ENCODE measurements at regions not wholly inside any gene's neighbourhood (a gene's known extent, or its start where the extent isn't known, plus 50 kb on each side); places are given as distances from the start of the nearest gene placed in this dataset.

DNA sequence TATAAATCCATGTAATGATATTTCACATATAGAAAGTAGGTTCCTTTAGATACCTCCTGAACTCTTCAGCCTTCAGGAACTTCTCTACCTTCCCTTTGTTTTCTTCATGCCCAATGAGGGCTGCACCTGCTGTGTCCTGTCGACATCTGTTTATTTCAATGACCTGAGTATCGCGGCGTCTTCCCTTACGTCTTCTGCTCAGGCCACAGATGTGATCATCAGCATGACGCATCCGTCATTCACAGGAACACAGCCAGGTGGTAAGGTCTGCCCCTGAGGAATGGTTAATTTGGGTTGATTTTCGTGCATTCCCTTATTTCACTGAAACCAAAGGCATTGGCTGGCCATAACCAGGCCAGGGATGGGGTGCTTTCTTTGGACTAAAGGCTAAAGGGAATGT, 217.1 kb downstream of the MED10 start:
- no peak for DNase-seq

DNA sequence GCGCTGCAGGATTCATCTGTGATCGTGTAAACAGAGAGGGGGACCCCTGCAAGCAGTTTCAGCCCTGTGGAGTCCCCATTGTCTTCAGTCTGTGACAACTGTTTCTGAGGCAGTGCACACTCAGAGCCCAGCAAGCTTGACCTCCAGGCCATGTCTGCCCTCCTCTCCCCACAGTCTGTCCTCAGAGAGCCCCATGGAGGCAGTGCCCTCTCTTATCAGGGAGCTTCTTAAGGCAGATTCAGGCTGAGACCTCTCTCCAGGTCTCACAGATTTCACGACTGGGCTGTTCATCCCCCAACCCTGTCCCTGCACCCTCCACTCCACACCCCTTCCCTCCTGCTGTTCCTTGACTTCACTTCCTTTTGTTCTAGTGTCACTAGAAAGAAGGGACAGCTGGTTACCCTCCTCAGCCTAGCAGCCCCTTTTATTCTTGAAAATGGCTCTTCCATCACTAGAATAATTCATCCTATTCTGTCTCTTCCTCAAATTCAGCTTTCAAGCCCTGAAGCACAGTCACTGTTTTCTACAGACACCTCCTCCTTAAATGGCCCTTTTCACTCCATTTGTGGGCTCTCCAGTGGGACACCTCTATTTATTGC, 218.4 kb downstream of the MED10 start:
- DNase-seq = no peak

DNA sequence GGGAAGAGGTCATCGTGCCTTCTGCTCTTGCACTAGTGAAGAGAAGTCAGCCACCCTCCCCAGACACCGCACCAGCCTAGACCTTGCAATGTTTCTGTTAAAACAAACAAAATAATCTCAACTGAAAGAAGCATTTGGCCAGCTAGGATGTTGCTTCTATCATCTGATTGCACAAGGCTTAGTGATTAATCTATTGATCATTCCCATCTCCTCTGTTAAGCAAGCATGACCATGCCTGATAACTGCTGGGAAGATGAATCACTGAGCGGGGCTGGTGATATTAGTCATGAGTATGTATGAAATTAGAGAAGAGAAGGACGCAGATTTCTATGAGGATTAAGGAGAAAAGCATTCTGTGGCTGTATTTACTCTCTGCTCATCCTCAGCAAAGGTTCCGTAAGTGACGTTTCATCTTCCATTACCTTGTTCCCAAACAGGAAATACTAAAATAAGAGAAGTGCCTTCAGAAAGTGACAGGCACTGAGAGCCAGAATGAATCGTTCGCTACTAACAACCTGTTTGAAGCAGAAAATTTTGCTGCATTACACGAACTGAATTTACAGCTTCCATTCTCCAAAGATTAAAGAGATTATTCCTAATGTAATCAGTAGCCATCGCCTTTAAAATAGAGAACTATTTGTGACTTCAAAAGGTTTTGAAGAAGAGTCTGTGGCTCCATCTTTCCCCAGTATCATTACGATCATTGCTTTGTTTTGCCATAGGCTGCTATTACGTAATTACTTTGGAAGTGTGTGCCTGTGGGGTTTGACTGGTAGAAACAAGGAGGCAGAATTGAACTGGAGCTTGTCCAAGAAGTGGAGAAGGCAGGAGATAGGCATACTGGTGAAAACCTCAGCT, 219.1 kb downstream of the MED10 start:
- DNase-seq = no peak

DNA sequence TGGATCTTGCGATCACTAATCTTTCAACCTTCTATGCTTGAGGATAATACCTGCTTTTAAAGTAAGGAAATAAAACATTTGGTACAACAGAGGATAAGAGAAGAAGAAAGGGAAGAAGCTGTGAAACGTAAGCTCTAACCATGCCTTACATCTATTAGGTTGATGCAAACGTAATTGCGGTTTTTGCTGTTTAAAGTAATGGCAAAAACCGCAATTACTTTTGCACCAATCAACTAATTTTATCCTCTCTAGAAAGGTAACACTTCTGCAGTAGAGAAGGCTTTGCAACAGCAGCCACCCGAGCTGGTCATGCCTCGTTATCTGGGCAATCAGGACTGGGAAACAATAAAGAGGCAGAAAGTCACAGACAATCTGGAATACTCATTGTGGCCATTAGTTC, 224.1 kb downstream of the MED10 start:
- DNase-seq = no peak

DNA sequence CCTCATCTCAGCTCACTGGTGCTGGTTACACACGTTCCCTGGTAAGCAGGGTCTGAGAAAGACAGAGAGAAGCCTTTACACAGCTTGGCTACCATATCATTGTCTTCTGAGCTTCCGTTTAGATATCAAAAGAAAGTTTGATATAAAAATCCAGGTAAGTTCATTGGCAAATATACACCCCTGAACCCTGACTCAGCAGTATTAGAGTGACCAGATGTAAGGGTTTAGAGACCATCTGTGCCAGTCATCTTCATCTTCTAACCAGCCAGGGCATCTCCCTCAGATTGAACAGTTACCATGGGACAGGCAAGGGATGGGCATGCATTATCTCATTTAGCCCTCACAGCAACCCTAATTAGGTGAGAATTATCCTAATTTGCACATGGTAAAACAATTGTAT, 232.1 kb downstream of the MED10 start:
- no peak for DNase-seq

DNA sequence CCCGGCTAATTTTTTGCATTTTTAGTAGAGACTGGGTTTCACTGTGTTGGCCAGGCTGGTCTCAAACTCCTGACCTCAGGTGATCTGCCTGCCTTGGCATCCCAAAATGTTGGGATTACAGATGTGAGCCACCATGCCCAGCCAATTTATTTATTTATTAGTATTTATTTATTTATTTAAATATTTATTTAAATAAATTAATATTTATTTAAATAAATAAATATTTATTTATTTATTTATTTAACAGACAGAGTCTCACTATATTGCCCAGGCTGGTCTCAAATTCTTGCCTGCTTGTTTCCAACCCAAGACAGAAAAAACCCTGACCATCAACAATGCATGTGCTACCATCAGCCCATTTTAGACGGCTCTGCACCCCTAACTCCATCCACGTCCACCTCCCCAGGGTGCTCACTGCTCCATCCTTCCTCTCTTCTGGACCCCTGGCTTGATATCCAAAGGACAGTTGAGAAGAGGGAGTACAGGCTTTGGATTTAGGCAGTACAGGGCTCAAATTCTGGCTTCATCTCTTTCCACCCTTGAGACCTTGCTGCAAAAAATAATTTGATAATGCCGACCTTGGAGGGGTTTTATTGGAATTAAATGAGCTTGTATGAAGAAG, 232.6 kb downstream of the MED10 start:
- DNase-seq = no peak

DNA sequence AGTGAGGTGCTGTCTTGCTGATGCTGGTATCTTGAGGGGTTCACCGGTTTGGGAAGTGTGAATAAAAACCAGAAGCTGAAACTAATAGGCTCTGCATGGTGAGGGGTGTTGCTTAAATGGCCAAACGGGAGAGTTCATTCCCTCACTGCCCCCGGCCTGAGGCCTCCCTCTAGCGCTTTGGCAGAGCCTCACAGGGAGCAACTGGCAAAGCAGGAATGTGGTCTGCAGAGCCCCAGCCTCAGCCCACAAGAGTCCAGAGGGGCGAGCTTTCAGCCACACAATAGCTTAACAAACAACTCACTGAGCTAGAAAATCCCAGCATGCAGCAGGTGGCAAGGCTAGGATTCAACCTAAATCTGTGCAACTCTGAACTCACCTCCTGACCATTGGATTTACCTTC, 234.8 kb downstream of the MED10 start:
- no peak for DNase-seq

DNA sequence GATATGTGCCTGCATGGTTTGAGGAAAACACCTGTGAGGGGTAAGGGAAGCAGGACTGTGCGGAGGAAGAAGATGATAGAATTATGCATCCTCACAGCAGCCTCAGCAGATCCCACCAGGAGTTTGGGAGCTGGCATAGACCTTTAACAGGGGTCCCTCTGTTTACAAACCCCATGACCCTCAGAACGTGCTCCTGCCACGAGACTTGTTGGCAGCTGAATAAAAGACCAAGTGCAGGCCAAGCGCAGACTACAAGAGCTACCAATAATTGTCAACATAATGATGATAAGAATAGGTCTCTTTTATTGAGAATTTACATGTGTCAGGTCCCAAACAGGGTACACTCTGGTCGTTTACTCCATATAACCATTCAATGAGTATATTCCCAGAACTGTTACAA, 236.0 kb downstream of the MED10 start:
- no peak for DNase-seq

DNA sequence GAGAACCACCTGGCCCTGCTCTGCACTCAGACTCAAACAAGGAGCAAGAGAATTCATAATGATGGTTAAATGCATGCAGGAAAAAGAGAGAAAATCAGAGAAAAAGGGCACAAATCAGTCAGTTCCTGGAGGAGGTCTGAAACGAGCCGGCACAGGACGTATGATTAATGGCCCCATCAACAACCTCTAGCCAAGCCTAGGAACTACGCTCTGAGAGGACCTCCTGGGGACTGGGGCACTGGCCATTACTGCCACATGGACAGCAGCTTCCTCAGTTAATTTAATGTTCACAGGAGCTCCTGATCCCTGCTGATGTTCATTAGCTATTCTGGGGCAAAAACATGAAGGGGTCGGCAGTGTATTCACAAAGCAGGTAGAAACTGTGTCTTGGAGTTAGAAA, 238.1 kb downstream of the MED10 start:
- no peak for DNase-seq

DNA sequence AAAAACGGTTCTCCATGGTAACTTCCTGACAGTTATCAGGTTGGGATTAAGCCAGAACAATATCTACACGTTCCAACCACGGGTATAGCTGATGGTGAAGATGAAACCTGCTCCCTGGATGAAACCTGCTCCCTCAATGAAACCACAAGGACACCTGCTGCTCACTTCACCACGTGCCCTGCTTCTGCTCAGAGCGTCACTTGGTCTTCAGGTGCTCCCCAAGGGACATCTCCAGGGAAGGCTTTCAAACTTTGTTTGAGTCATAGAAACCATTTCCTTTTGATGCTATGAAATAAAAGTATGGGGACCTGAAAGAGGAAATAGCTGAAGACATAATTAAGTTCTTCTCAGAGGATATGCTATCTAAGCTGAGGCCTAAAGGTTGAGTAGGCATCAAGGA, 242.4 kb downstream of the MED10 start:
- DNase-seq = no peak

DNA sequence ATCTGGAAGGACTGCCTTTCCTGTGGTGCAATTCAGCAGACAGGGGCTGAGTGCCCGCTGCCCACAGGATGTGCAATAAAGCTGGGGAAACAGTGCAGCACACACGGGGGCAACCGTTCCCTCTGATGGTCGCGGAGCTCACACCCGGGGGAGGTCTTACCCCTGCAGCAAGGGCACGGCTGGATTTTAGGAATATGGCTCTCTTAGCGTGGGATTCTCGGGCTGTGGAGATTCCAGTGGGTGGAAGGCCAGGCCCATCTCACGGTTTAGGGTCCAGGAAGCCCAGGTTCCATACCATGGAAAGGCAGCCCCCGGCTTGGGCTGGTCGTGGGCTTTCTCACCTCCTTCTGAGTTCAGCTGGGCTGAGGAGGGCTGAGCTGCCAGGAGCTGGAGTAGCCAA, 244.1 kb downstream of the MED10 start:
- no peak for DNase-seq

DNA sequence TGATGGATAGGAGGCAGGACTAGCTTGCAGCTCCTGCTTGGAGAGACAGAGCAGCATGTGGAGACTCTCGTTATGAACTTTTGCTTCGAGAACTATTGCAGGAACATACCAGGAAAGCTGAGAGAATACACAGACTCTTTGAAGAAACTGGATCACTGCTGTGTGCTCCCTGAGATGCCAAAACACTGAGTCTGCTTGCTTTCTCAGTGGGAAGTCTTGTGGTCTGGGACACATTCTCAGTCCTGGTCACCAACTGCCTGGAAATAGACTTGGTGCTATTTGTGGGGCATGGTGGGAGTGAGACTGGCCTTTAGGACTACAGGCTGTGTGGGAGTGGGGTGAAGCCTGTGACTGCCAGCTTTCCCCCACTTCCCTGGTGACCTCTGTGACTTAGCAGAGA, 252.6 kb downstream of the MED10 start:
- DNase-seq = no peak

DNA sequence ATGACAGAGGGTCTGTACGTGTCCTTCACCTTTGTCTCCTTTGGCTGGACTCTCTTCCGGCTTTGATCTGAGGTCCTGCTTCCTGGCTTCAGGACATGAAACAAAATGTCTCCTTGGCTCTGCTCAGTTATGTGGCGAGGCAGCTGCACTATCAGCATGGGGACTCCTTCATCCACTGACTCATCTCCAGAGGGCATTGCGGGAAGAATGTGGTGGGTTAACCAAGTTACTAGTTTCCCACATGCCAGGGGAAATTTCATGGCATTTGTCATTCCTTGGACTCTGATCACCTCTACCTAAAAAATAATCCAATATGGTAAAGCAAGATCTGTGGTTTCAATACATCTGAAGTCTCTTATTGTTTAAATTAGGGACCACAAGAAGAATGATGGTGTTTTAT, 259.7 kb downstream of the MED10 start:
- DNase-seq = no peak

DNA sequence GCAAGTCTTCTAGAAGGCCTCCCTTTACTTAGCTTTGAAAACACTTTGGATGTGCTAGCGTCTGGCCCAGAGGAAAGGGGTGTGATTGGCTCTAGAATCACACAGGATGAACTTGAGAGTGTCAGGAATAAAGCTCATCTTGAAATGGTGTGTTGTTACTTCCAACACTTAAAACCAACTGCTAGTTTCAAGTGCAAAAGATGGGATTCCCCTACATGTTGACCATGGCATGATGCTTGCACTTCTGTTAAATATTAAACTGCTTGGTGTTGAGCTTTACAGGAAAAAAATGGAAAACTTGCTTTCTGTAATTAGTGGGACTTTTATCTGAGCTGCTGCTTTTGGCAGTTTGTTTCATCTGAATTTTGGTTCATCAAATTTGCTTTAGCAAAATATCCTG, 261.1 kb downstream of the MED10 start:
- no peak for DNase-seq

DNA sequence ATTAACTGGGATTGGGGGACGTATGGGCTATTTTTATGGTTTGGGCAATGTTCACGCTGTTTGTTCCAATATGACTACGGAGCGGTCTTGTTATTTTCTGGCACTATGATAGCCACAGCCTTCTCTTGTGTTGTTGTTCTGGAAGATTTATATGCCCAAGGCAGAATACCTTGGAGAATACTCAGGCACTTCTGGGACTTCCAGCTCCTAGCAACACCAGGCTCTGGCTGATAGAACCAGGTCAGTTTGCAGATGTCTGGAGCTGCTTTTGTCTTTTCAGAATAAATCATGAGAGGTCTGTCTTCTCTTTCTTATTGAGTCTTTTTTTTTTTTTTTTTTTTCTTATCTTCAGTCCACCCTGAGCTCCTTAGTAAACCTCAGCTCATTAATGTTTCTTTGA, 262.5 kb downstream of the MED10 start:
- no peak for DNase-seq

DNA sequence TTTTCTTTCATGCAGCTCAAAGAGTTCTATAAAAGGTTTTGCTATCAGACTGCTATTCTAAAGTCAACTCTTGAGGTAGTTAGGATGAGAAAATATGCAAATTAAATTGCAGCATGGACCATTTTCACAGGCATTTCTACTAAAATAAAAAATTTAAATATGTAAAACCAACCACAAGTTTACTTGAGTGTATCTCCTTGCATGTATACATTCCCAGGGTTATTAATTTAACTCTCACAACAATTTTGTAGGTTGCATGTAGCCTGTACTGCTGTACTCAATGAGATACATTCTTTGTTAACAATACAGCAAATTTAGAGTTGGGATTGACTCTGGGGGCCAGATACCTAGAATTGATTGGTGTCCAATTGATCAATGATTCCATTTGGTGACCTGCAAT, 265.8 kb downstream of the MED10 start:
- no peak for DNase-seq

DNA sequence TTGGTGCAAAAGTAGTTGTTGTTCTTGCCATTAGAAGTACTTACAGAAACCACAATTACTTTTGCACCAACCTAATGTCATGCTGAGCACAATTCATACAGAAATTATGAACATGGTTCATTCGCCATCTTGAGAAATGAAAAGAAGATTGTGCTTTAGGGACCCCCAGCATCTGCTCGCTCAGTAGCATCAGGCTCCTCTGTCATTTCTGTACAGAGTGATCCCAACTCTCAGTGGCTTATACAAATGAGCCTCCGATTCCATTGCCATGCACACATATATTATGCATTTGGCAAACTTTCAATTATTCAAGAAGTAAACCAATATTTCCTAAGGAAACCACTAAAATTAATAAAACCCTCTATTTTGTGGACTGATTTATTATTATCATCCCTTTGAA, 266.2 kb downstream of the MED10 start:
- DNase-seq = no peak

DNA sequence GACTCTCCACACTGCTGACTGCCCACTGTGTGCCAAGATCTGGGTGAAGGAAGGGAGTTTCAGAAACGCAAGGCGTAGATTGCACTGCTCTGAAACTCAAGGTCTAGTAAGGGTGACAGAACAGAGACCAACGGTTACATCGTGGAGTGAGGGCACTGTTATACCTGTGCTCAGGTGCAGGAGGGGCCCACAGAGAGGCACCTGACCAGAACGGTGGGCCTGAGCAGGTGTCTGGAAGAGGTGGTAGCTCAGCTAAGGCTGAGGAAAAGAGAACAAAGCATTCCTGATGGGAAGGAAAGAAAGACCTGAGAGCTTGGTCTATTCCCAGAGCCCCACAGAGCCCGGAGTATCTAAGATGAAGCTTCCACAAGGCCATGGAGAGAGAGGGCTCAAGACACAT, 267.2 kb downstream of the MED10 start:
- DNase-seq = no peak

DNA sequence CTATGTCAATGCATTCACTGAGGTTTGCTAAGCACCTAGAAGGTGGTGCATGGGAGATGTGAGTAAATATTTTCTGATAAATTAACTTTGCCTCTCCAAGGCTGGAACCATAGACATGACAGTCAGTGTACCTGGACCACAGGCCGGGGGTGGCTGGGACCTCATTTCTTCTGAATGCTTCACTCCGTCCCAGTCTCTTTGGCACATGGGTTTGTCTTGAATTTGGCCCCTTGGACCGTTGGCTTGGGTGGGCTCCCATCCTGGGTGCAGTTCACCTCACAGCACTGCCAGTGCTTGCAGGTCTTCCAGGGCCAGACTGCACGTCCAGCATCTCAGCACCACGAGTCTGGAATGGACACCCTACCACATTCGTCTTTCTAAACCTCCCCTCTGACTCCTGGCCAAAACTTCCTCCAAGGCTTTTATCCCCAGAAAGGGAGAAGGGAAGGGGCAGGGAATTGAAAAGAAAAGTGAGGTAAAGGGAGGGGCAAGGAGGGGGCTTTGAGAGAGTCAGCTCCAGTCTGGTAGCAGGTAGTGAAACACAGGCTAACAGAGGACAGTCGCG, 267.8 kb downstream of the MED10 start:
- DNase-seq = no peak

DNA sequence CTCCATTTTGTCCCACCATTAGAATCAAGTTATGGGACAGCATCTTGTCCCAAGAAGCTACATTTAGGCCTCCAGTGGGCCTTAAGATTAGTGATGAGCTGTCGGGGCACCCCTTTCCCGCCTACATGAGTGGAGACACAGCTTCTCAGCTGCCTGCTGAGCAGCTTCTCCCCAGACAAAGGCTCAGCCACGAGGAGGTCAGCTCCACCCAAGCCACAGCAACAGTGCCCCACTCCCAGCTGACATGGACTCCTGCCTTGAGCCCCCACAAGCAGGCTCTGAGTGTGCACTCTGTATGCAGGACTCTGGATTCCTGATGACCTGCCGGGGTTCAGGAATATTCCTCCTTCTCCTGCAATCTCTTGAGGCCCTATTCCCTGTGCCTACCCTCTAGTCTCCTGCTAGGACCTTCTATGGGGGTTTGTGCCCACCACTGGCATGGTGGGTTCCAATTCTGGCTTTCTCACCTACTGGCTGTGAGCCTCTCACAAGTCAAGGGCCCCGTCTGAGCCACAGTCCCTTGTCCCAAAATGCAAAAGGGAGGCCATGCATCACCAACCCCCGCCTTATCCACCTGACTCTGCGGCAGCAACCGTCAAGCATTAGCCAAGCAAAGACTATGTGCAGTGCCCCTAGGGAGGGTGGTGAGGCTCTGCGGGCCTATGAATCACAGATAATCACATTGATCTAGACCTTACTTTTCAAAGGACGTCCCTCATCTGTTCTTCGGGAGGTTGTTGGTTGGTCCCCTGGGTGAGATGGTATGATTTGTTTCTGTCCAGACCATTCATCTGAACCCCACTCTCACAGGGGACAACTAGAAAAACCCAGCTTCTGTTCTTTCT, 269.1 kb downstream of the MED10 start:
- DNase-seq = no peak

DNA sequence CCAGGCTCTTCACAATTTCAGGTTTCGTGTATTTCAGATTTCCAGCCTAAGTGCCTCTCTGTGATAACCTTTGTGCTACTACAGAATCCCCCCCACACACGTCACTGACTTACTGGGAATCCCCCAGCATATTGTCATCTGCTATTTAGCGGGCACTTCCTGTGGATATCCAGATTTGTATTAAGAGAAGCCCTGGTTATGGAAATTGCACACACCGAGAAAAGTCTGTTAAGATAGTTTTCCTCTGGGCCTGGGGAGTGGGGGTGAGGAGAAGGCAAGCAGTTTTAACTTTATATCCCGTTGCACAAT, 269.9 kb downstream of the MED10 start:
- DNase-seq = no peak

DNA sequence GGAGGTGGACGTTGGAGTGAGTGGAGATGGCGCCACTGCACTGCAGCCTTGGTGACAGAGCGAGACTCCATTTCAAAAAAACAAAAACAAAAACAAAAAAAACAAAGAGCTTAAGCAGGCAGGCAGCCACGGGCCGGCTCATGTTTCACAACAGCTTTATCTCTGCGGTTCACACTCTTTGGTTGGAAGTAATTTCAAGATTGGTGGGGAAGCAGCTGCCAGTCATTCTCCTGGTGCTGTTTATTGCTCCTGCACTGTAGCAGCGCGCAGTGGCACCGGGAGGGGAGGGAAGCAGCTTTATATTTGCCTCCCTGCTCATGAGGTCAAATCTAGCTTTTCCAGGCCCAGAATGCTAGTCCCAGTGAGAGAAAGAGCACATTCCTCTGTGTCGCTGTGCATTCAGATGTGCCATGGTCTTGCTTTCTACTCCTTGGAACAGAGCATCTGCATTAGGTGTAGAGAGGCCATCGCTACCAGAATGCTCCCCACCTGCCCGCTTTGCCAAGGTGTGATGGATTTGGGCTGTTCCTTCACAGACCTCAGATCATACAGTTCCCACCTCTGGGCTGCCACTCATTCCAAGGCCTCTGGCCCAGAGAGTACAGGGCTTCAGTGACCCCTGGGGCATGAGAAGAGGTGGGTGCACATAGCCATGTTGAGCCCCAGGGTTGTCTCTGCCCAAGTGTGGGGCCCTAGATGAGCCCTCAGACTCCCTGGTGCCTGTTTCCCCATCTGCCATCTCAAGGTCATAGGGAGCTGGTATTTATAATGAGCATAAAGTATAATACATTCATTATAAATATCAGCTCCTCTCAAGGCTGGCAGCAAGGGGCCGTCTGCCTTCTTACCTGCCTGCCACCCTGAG, 270.4 kb downstream of the MED10 start:
- DNase-seq = no peak
